ENCODE measurements at regions not wholly inside any gene's neighbourhood (a gene's known extent, or its start where the extent isn't known, plus 50 kb on each side); places are given as distances from the start of the nearest gene placed in this dataset.

DNA sequence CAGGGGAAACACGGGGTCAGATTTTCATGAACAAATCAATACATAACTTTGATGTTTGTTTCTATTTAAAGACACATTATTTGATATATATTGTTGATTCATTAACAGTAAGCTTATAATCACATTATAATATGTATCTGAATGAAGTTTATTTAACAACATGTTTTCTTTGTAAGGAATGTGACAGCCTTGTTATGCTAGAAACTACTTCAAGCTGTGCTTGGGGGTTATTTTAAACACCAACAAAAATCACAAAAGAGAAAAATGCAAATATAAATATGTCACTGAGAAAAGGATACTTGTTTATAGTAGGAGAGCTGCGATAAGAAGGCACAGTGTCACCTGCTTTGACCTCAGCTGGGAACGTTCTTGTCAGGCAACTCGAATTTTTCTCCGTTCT, 354.6 kb upstream of the AGA start:
- no peaks in the 10 kb centered on the region for H3K4me1 ChIP-seq
- no peaks in the 10 kb centered on the region for H3K36me3 ChIP-seq (ENCODE audit: low read depth, missing control alignments)
- TF ChIP-seq, protein P1, sequence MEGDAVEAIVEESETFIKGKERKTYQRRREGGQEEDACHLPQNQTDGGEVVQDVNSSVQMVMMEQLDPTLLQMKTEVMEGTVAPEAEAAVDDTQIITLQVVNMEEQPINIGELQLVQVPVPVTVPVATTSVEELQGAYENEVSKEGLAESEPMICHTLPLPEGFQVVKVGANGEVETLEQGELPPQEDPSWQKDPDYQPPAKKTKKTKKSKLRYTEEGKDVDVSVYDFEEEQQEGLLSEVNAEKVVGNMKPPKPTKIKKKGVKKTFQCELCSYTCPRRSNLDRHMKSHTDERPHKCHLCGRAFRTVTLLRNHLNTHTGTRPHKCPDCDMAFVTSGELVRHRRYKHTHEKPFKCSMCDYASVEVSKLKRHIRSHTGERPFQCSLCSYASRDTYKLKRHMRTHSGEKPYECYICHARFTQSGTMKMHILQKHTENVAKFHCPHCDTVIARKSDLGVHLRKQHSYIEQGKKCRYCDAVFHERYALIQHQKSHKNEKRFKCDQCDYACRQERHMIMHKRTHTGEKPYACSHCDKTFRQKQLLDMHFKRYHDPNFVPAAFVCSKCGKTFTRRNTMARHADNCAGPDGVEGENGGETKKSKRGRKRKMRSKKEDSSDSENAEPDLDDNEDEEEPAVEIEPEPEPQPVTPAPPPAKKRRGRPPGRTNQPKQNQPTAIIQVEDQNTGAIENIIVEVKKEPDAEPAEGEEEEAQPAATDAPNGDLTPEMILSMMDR (IDR thresholded peaks at IDR 0.05): no peak
- TF ChIP-seq POLR2A (IDR thresholded peaks at IDR 0.05): no peak
- no peak overlapping the region for H3K4me3 ChIP-seq
- no peaks in the 10 kb centered on the region for H3K9me3 ChIP-seq
- intact Hi-C loops (cut with DNase I; ENCODE audit: low total_unique reads): no loop called here
- DNase-seq: no peak
- H3K27ac ChIP-seq: no peak overlapping the region
- no peaks in the 10 kb centered on the region for H3K27me3 ChIP-seq
- 28 to 30% methylated on average over 5 of the region's 5 CpGs for WGBS, 2 donors

DNA sequence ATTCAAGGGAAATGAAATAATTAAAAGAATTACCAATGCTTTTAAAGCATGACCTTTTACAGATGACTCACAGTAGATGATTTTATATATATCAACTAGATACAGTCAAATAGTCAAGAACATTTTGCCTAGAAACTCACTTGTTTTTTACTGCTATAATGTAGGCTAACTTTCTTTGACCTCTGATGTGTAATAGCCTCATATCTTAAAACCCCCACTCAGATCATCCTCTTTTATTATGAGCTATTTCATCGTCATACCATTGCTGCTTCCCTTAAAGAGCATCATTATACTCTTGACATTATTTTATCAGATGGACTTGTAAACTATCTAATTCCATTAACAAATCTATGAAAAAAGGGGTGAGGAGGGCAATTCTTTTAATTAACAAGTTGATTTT, 355.9 kb upstream of the AGA start:
- intact Hi-C loops (cut with DNase I; ENCODE audit: low total_unique reads): no loop called here
- WGBS, 2 donors: 34 to 43% methylated on average over 1 of the region's 1 CpG
- H3K27me3 ChIP-seq: no peaks in the 10 kb centered on the region
- H3K27ac ChIP-seq: no peak overlapping the region
- DNase-seq: no peak
- no peak for TF ChIP-seq POLR2A (IDR thresholded peaks at IDR 0.05)
- TF ChIP-seq, protein P1 (IDR thresholded peaks at IDR 0.05): no peak
- no peak overlapping the region for H3K4me3 ChIP-seq
- H3K9me3 ChIP-seq: no peaks in the 10 kb centered on the region
- H3K4me1 ChIP-seq: no peaks in the 10 kb centered on the region
- H3K36me3 ChIP-seq (ENCODE audit: low read depth, missing control alignments): no peaks in the 10 kb centered on the region

DNA sequence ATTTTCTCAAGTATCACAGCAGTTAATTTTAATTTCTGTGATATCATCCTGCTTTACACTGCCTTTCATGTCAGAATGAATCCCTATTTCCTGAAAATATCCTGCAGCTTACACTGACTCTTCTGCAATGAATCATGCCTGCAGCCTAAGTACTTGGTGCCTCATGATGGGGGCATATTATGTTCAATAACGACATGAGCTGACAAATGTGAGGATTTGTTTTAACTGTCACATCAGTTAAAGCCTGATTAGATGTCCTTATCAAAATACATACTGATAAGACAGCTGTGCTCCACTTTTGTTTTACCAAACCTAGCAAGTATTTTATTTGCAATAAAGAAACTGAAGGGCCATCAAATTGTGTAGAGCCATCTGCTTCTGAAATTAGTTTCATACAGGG, 359.9 kb upstream of the AGA start:
- Histone ChIP-seq H3K27ac (no peak overlapping the region), H3K36me3 (ENCODE audit: low read depth, missing control alignments) (no peaks in the 10 kb centered on the region), H3K4me1 (no peaks in the 10 kb centered on the region), H3K27me3 (no peaks in the 10 kb centered on the region), H3K4me3 (no peak overlapping the region), H3K9me3 (no peaks in the 10 kb centered on the region)
- 38% methylated on average over 1 of the region's 1 CpG for WGBS, 2 donors
- intact Hi-C loops (cut with DNase I; ENCODE audit: low total_unique reads): no loop called here
- TF ChIP-seq, protein P1 (IDR thresholded peaks at IDR 0.05): no peak
- TF ChIP-seq POLR2A (IDR thresholded peaks at IDR 0.05): no peak
- no peak for DNase-seq

DNA sequence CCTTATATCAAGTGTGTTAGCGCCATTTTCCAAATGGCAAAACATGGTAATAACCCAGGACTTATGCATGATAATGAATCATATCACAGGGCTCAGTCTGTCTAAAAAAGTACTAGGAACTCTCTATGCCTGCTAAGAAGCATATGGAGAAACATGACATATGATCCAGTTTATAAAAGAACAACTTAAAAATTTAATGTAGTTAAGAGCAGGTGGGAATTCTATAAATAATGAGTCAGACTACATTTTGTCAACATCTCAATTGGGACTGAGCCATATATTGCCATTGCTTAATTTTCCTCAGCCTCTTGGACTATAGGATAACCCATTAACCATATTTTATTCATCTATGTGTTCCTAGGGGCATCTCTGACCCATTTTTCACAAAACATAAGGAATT, 360.4 kb upstream of the AGA start:
- no peak overlapping the region for H3K4me3 ChIP-seq
- WGBS, 2 donors: 97% methylated on average over 1 of the region's 1 CpG
- DNase-seq: no peak
- no peak overlapping the region for H3K27ac ChIP-seq
- no peaks in the 10 kb centered on the region for H3K27me3 ChIP-seq
- H3K4me1 ChIP-seq: no peaks in the 10 kb centered on the region
- intact Hi-C loops (cut with DNase I; ENCODE audit: low total_unique reads): no loop called here
- H3K9me3 ChIP-seq: no peaks in the 10 kb centered on the region
- no peaks in the 10 kb centered on the region for H3K36me3 ChIP-seq (ENCODE audit: low read depth, missing control alignments)
- no peak for TF ChIP-seq POLR2A (IDR thresholded peaks at IDR 0.05)
- TF ChIP-seq, protein P1 (IDR thresholded peaks at IDR 0.05): no peak

DNA sequence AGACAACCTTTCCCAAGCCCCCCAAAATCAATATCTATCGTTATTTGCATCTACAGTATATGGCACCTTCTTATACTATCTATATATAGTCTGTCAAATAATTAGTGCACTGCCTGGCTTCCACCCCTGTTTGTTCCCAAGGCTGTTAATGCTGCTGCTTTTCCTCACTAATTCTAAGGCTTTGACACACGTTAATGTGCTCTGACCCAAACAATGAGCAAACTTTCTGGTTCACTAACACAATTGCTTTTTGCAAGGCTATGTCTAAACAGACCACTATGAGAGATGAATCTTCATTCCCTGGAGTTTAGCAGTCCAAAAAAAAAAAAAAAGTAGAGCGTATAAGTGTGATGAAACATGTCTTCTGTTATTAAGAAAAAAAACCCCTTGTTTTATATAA, 360.9 kb upstream of the AGA start:
- Histone ChIP-seq H3K4me1 (no peaks in the 10 kb centered on the region), H3K4me3 (no peak overlapping the region), H3K9me3 (no peaks in the 10 kb centered on the region), H3K27ac (no peak overlapping the region), H3K27me3 (no peaks in the 10 kb centered on the region), H3K36me3 (ENCODE audit: low read depth, missing control alignments) (no peaks in the 10 kb centered on the region)
- intact Hi-C loops (cut with DNase I; ENCODE audit: low total_unique reads): no loop called here
- 51 to 71% methylated on average over 3 of the region's 3 CpGs for WGBS, 2 donors
- DNase-seq: no peak
- TF ChIP-seq POLR2A (IDR thresholded peaks at IDR 0.05): no peak
- TF ChIP-seq, protein P1 (IDR thresholded peaks at IDR 0.05): no peak
